ENCODE measurements at regions not wholly inside any gene's neighbourhood (a gene's known extent, or its start where the extent isn't known, plus 50 kb on each side); places are given as distances from the start of the nearest gene placed in this dataset.

DNA sequence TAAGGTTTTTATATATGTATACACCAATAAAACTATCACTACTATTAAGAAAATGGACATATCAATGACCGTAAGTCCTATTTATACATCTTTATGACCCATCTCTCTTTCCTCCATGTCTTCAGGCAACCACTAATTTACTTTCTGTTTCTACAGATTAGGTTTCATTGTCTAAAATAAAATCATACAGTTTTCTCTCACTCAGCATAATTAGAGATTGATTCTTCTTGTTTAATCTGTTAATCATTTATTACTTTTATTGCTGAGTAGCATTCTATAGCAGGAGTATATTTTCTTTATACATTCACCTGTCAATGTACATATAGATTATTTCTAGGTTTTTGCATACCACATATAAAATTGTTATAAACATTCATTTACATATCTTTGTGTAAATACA, 388.0 kb downstream of the RFPL4B start:
- no peak for DNase-seq

DNA sequence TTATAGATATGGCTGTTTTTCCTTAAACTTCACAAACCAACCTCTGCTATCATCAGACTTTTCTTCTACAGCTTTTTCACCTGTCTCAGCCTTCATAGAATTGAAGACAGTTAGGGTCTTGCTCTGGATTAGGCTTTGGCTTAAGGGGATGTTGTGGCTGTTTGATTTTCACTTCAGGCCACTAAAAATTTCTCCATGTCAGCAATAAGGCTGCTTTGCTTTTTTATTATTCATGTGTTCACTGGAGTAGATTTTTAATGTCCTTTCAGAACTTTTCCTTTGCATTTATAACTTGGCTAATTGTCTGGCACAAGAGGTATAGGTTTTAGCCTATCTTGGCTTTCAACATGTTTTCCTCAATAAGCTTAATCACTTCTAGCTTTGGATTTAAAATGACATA, 392.6 kb downstream of the RFPL4B start:
- DNase-seq = no peak

DNA sequence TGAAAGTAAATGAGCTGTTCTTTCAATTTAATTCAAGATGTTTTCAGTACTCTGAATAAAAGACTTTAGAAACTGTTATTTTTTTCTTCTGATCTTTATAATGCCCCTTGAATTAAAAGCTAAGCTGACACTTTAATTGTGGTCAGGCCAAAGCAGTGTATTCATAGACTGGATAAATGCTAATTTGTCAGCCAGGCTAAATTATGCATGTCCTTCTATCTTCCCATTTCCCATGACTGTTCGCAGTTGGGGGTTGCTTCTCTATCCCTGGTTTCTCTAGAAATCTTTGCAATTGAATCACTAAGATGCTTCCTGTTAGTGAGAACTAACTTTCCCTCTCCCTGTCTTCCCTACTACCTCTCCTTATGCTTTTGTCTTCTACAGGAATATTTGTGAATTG, 396.2 kb downstream of the RFPL4B start:
- DNase-seq = peak; percentile 50

DNA sequence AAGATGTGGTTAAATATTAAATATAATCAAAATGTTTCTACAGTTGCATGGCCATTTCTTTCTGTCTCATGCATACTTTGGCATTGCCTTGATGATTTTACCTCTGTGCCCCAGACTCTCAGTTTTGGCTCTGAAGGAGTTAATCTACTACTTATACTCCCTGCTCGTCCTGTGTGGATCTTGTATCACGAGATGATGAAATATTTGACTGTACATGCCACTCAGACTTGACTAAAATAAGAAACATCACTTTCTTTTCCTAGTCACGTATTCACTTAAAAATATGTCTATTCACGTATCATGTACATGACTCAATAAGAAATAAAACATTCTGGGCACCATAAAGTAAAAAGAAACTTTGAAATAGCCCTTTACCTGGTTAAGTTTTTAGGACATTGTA, 397.7 kb downstream of the RFPL4B start:
- peak; percentile 45 for DNase-seq

DNA sequence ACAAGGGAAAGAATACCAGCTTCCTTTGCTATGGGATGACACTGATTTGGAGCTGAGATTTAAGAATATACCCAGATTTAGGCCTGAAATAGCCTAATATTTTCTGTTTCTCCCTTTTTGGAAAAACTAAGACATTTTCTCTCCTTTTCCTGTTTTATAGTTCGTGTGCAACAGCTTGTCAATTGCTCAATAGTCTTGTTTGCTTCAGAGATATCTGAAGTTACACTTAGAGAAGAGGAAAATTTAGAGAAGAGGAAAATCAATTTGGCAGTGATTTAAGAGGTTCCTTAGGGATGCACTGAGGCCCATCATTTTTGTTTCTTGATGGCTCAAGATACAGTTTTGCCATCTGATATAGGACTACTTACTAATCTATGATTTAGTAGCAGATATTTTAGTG, 398.6 kb downstream of the RFPL4B start:
- no peak for DNase-seq

DNA sequence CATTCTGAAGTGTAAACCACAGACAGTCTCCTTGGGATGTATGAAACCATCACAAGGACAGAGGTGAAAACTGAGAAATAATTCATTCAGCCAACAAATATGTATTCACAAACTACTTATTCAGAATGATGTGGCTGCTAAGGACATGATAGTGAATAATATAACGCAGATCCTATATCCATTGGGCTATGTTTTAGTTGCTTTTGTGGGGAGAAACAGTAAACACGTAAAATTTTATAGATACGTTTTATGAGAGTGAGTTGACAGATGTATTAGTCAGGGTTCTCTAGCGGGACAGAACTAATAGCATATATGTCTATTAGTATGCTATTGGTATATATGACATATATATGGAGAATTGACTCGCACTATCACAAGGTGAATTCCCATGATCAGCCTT, 402.5 kb downstream of the RFPL4B start:
- no peak for DNase-seq

DNA sequence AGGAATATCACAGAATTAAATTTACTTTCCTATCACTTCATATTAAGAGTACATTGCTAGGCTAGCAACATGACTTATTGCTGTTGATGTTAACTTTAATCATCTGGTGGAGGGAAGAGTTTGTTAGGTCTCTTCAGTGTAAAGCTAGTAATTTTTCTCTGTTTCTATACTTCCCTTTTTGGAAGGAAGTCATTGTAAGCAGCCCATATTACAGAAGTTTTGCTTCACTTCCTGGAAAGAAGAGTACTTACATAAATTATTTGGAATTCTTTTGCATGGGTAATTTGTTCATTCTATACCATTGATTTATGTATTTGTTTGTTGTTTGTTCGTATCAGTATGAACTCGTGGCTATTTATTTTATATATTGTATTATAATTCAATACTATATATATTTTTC, 405.2 kb downstream of the RFPL4B start:
- no peak for DNase-seq

DNA sequence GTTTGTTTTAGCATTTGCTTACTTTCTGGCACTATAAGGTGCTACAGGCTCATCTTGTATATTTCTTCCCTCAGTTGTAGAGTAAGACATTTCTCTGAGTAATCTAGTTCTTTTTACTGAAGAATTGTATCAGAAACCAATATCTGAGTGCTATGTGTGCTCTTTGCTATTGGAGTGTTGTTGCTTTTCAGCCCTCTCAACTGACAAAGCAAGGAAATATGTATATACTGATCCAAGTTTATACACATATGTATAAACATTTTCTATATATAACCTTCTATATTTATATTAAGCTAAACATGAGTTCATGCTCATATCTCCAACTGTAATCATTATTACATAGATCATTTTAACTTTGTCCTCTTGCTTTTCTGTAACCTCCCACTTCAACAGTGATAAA, 405.7 kb downstream of the RFPL4B start:
- DNase-seq = no peak

DNA sequence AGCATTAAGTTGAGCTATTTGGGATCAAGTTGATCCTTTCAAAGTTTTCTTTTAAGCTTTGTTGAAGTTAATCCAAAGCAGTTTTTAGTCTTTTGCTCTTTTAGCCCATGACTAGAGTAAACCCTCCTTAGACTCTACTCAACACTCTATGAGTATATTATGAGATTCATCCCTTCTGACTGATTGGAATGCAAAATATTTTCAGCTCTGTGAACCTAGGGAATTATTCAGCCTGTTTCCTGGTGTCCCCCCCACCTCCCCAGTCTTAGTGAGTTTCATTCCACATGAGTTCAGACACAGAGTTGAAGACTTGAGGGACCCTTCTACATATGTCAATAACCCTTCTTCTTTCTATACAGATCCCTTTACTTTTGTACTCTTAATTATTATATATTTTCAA, 413.7 kb downstream of the RFPL4B start:
- peak; percentile 63 for DNase-seq

DNA sequence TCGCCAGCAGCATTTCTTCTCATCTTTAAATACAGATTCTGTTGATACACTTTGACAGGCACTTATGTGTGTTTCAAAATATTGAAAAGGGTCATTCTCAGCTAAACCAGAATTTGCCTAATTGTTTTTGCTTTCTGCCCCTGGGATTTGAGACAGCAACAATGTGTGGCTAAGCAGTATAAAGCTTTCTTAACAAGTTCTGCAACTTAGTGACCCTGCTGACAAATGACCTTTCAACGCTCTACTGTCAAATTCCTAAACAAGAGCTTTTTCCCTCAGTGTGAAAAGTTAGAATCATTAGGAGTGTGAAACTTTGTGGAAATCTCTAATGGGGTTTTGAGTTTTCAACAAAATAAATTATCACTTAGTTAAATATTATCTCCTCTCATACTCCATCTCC, 414.6 kb downstream of the RFPL4B start:
- DNase-seq = no peak

DNA sequence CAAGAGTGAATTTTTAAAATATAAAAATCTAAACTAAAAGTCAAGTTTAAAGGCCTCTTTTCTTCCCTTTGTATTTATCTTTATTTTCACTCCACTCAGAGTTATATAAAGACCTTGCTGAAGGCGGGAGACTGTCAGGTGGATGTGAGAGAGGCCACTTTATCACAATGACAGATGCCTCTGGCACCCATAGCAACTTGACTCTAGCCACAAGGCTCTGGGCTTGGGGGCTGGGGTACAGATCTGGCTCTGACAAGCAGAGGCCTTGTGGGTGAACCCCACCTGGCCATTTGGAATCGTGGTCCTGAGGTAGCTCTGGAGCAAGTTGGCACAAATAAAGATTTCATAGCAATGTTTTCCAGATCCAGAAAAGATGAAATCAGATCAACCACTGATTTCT, 417.2 kb downstream of the RFPL4B start:
- no peak for DNase-seq

DNA sequence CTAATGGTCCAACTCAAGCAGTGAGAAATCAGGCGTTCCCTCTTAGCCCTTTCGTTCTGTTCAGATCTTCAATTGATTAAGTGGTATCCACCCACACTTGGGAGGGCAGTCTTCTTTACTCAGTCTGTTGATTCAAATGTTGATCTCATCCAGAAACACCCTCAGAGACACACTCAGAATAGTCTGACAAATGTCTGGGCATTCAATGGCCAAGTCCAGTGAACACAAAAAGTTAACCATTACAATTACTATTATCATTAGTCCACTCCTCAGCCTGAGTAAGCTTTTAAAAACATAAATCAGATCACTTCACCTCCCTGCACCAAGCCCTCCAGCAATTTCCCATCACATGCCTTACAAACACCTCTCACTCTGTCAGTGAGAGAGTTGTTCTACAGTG, 423.2 kb downstream of the RFPL4B start:
- no peak for DNase-seq

DNA sequence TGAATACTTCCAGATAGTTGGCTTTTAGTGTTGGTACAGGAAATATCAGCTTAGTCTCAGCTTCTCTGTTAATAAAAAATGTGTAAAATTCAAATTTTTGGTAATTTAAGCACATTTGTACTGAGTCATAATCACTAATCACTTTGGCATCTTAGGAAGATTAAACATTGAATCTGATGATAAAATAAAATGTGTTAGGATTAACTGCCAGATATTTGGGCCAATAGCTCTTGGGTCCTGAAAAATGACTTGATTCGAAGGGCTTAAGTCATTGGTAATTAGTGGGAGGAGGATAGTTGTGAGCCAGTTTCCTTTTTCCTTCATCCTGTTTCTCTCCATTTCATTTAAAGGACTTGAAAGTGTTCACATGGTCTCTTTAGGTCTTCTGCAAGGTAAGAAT, 426.1 kb downstream of the RFPL4B start:
- DNase-seq = peak; percentile 70

DNA sequence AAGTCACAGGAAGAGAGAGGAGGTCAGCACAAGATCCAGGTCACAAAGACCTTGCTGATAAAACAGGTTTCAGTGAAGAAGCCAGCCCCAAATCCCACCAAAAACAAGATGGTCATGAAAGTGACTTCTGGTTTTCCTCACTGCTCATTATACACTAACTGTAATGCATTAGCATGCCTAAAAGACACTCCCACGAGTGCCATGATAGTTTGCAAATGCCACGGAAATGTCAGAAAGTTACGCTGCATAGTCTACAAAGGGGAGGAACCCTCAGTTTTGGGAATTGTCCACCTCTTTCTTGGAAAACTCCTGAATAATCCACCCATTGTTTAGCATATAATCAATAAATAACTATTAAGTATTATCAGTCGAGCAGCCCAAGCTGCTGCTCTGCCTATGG, 427.2 kb downstream of the RFPL4B start:
- no peak for DNase-seq

DNA sequence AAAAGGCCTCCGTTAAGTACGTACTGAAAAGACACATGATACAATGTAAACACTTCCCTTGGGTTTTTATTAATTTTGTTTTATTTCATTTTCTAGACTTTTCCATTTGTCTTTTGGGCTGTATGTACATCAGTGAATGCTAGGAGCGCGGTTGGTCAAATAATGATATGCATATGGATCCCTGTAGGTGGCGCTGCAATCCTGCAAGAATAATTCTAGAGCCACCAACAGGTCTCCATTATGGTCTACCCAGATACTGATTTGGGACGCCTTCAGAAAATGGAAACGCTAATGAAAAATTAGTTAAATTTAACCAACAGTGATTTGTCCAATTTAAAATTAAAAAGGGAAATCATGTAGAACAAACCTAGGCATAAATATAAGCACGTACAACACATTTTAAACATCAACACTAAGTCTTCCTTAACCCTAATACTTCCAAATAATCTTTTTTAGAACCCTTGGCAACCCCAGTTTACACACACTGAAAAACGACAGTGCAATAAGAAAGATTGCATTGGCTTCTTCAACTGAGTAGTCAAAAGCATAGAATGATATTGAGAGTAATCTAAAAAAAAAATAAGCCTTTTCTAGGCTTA, 433.5 kb downstream of the RFPL4B start:
- DNase-seq = peak; percentile 88

DNA sequence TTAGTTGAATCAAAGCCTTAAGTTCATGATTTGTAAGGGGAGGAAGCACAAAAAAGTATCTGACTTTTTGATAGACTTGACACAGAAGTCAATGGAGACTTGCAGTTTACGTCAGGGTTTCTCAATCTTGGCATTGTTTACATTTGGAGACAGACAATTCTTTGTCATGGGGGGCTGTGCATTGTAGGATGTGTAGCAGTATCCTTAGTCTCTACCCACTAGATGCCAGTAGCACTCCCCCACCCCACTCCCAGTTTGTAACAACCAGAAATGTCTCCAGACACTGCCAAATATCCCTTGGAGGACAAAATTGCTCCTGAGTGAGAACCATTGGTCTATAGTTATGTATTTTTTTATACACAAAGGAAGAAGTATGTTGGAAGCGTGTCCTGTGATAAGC, 434.1 kb downstream of the RFPL4B start:
- peak; percentile 73 for DNase-seq

DNA sequence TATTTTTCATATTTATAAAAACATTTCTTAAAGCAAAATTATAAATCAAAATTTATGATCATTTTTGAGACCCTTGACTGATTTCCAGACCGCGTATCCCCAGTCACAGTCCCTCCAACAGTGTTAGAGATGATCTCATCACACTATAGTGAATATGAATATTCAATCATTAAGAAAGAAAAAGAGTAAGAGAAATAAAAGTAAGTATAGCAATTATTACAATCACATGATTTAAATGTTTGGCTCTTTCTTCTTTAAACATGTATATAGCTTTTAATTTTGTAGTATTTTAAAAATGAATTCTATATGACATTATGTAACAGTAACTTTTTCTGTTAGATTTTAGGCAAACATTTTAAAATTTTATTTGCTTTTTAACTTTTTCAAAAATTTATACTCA, 438.3 kb downstream of the RFPL4B start:
- DNase-seq = no peak

DNA sequence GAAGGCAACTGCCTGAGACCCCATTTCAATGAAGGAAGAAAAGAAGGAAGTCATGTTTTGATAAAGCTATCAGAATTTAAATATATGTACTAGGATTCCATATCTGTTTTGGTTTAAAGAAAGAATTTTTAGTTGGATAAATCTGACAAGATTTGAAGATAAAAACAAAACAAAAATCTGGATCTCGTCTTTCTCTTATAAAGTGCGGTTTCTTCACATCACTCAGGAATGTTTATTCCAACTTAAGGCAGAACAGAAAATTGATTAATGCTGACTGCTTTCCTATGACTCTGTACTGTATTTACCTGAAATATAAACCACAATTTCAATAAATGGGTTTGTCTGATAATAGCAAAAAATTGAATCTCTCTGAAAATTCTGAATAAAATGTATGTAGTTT, 439.7 kb downstream of the RFPL4B start:
- peak; percentile 49 for DNase-seq

DNA sequence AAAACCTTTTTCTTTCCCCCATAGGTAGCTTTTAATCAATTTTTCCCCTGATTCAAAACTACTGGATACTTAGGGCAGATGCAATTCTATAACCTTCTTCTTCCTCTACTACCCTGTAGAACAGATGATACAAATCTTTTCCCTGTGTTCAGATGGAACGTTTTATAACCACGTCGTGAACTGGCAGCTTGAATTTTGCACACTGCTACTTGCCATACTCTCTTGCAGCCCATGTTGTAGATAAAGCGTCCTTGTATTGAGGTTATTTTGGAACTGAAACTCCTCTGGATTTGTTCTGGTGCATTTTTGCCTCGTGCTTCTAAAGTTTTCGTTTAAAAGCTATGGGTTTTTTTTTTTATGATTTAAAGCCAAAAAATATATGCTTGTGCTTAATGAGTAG, 440.2 kb downstream of the RFPL4B start:
- no peak for DNase-seq

DNA sequence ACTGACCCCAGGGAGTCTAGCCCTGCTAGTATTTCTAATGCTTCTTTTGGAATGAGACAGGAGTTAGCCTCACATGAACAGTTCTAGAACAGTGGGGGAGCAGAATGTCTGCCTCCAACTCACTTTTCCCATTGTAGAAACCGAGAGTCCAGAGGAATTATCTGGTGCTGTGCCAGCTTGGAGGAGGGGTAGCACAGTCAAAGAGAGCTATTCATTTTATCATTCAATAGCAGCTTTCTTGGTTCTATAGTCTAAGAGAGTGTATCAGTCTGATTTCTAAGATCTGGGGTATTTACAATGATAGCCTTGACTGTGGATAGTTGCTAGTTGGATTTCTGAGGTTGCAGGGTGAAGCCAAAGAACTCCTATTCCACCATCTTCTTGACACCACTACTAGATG, 448.2 kb downstream of the RFPL4B start:
- no peak for DNase-seq

DNA sequence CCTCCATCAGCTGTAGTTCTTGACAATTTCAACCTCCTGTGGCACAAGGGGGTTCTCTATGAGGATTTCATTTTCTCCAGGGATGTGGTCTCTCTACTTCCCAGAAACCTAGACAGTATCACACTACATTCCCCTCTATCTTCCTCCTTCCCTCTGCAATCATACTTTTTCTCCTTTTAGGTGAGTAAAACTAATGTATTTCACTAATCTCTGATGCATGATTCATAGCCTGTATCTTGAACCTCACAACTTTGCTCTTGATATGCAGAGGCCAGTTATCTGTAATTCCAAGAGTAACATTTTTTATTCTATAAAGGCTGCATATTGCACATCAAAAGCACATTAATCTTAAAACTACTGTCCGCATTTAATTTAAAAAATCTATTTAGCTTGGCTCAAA, 449.6 kb downstream of the RFPL4B start:
- DNase-seq = no peak

DNA sequence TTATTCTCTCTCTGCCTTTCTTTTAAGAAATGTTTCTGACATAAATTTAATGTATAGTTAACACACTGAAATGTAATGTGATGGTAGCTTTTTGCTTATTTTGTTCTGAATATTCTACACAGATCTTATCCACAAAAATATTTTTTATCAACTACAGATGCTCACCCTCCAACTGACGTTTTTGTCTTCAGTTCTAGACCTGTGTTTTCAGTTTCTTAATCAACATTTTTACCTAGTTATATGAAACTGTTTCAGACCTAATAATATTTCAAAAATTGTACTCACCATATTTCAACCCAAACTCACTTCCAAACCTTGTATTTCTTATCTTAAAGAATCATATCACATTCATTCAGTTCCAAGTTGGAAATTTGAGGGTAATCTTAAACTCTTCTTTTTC, 452.8 kb downstream of the RFPL4B start:
- no peak for DNase-seq

DNA sequence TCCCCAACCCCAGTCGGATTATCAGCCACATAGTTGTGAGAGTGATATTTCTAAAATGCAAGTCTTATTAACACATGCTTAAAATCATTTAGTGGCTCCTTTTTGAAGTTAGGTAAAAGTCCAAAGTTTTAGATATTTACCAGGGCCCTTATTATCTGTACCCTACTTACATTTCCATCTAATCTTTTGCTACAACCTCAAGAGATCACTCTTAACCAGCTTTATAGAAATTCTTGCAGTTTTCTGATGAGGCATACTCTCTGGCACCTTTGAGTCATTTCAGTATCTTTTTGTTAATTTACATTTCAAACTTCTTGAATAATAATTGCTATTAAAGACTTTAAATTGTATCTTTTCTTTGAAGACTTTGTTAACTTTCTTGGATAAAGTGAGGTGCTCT, 453.3 kb downstream of the RFPL4B start:
- peak; percentile 20 for DNase-seq

DNA sequence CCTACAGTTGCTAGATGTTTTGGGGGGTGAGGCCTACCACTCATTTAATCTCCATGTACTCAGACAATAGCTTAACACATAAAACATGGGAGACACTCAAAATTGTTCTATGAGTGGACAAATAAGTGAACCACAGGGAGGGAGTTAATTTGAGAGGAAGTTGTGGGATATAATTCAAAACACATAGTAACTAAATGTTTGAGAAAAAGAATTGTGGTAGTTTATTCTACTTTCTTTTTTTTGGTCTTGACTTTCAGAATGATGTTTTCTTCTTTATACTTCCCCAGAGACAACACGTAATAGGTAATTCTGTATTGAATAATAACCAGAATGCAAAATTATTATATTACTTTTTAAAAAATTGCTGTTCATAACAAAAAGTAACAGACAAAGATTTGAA, 453.8 kb downstream of the RFPL4B start:
- peak; percentile 21 for DNase-seq

DNA sequence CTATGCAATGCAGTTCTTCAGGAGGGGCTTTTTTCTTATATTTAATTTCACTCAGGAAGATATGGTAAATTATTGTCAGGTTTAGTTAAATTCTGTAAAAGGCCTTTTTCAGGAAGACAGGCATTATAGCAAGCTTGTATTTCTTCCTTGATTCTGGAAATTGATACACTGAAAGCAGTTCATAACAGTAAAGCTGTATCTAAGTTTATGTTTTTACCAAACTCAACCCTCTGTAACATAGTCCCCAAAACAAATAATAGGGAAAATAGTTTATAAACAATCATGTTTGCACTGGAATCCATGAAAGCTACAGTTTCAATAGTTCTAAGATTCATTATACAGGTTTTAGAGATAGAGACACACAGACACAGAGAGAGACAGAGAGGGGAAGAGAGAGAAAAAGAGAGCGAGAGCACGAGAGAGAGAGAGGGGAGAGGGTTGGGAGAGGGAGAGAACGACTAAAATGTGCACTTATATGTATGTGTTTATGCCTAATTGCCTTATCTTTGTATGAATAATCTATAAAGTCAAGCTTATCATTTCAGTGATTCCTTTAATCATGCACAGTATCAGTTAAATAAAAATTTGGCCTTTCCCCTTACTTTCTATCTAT, 454.4 kb downstream of the RFPL4B start:
- no peak for DNase-seq

All from fibroblast of skin of scalp (primary cell).